ENCODE measurements at regions not wholly inside any gene's neighbourhood (a gene's known extent, or its start where the extent isn't known, plus 50 kb on each side); places are given as distances from the start of the nearest gene placed in this dataset.

DNA sequence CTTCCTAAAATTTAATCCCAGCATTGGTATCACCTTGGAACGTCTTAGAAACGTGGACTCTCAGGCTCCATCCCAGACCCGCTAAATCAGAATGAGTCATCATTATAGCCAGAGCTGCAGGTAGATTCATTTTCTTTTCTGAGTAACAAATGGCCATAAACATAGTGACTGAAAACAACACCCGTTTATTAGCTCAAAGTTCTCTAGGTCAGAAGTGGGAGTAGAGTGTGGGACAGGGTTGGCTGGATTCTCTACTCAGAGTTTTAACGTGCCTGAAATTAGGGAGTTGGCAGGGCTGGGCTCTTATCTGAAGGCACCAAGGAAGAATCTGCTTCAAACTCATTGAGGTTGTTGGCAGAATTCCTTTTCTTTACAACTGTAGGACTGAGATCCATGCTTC, 101.8 kb upstream of the C1QTNF7 start:
- no peaks in the 10 kb centered on the region for H3K36me3 ChIP-seq (ENCODE audit: control insufficient read depth, insufficient read depth, low read length)
- intact Hi-C loops (cut with micrococcal nuclease), result no loop called here

DNA sequence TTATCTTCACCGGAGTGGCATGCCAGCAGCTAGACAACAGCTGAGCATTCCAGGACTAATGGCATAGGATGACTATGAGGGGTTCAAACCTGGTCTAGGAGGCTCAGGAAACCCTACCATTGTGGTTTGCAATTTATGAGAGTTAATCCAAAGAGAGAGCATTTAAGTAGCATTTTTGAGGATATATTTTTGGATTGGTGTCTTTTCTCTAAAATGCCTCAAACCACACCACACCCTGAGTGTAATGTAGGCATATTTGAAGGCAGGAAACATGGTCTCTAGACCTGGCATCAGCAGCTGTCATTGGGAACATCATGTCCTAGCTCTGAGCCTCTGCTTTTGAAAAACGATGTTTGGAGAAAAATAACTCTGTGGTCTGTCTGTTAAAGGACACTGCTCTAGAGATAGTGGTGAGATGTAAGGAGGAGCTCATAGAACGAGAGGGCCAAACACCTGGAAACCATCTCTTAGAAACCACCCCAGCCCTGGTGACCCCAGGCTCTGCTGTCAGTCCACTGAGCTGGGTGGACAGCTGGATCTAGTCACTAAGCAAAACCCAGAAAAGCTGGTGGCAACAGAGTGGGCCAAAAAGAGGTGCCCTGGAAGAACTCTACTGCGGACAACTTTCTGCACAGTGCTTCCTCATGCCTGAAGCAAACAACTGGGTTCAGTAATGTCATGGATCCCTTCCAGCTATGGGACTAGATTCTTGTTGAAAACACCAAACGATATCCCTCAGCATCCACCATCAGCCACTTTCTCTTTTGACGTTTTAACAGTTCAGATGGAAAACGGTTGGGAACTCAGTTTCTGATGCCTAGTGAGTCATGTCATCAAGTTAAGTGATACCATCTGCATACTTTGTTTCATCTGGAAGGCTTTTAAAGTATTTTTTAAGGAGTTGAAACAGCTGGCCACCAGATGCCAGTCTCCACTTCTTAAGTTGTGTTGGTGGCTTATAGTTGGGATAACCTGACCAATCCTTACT, 100.2 kb upstream of the C1QTNF7 start:
- DNase-seq (no peak), ATAC-seq (no peak)
- H3K27ac ChIP-seq (ENCODE audit: low read length), result no peak overlapping the region
- Mint-ChIP-seq H3K4me1 (peaks cover 0 to 8% of the 10 kb centered on the region in 2 donors), H3K27ac (no peak overlapping the region), H3K36me3 (no peaks in the 10 kb centered on the region), H3K27me3 (ENCODE audit: low read depth in 2 of 2) (peaks cover 4 to 6% of the 10 kb centered on the region in 2 donors), H3K4me3 (no peak overlapping the region), H3K9me3 (no peaks in the 10 kb centered on the region)
- no peaks in the 10 kb centered on the region for H3K9me3 ChIP-seq (ENCODE audit: control insufficient read depth, insufficient read depth, low read length)
- H3K4me1 ChIP-seq (ENCODE audit: control insufficient read depth, insufficient read depth, low read length), result no peaks in the 10 kb centered on the region
- H3K27me3 ChIP-seq (ENCODE audit: control insufficient read depth, insufficient read depth, low read length), result no peaks in the 10 kb centered on the region
- 87% methylated on average over 7 of the region's 7 CpGs for WGBS (ENCODE audit: insufficient coverage)
- TF ChIP-seq, protein P1, sequence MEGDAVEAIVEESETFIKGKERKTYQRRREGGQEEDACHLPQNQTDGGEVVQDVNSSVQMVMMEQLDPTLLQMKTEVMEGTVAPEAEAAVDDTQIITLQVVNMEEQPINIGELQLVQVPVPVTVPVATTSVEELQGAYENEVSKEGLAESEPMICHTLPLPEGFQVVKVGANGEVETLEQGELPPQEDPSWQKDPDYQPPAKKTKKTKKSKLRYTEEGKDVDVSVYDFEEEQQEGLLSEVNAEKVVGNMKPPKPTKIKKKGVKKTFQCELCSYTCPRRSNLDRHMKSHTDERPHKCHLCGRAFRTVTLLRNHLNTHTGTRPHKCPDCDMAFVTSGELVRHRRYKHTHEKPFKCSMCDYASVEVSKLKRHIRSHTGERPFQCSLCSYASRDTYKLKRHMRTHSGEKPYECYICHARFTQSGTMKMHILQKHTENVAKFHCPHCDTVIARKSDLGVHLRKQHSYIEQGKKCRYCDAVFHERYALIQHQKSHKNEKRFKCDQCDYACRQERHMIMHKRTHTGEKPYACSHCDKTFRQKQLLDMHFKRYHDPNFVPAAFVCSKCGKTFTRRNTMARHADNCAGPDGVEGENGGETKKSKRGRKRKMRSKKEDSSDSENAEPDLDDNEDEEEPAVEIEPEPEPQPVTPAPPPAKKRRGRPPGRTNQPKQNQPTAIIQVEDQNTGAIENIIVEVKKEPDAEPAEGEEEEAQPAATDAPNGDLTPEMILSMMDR (IDR thresholded peaks at IDR 0.05), result no peak
- no peaks in the 10 kb centered on the region for H3K36me3 ChIP-seq (ENCODE audit: control insufficient read depth, insufficient read depth, low read length)
- no peak overlapping the region for H3K4me3 ChIP-seq (ENCODE audit: low read length)
- intact Hi-C loops (cut with micrococcal nuclease), result no loop called here

More for the DNA sequence above, 101.8 kb upstream of the C1QTNF7 start:
- Mint-ChIP-seq H3K4me1 (peaks cover 0 to 8% of the 10 kb centered on the region in 2 donors), H3K27me3 (ENCODE audit: low read depth in 2 of 2) (peaks cover 4 to 20% of the 10 kb centered on the region in 2 donors), H3K27ac (no peak overlapping the region), H3K36me3 (no peaks in the 10 kb centered on the region), H3K4me3 (no peak overlapping the region), H3K9me3 (no peaks in the 10 kb centered on the region)
- no peaks in the 10 kb centered on the region for H3K9me3 ChIP-seq (ENCODE audit: control insufficient read depth, insufficient read depth, low read length)
- H3K4me3 ChIP-seq (ENCODE audit: low read length), result no peak overlapping the region
- 75% methylated on average over 5 of the region's 5 CpGs for WGBS (ENCODE audit: insufficient coverage)
- ATAC-seq (no peak), DNase-seq (no peak)
- no peak overlapping the region for H3K27ac ChIP-seq (ENCODE audit: low read length)
- no peaks in the 10 kb centered on the region for H3K4me1 ChIP-seq (ENCODE audit: control insufficient read depth, insufficient read depth, low read length)
- no peaks in the 10 kb centered on the region for H3K27me3 ChIP-seq (ENCODE audit: control insufficient read depth, insufficient read depth, low read length)
- TF ChIP-seq, protein P1 (IDR thresholded peaks at IDR 0.05), result no peak

DNA sequence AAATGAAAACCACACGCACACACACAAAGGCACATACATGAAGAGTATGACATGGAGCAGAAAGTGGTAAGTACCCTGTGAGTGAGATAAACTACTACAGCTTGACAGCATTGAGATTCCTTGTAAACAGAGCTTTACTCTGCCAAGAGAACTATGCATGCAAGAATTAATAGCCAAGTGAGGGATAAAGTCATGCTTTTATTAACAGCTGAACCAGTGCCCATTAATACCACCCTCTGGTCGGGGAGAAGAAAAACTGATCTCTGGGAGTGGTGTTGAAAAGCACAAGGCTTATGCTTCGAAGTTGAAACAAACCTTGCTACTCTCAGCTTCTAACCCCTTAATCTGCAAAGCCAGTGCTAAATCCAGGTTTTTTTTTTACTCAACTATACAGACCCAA, 95.9 kb upstream of the C1QTNF7 start:
- no peaks in the 10 kb centered on the region for H3K9me3 Mint-ChIP-seq
- peaks cover 4 to 6% of the 10 kb centered on the region in 2 donors for H3K27me3 Mint-ChIP-seq (ENCODE audit: low read depth in 2 of 2)
- no peaks in the 10 kb centered on the region for H3K36me3 Mint-ChIP-seq
- ATAC-seq, result no peak
- Histone ChIP-seq H3K36me3 (ENCODE audit: control insufficient read depth, insufficient read depth, low read length) (no peaks in the 10 kb centered on the region), H3K4me3 (ENCODE audit: low read length) (no peak overlapping the region), H3K27ac (ENCODE audit: low read length) (no peak overlapping the region), H3K9me3 (ENCODE audit: control insufficient read depth, insufficient read depth, low read length) (no peaks in the 10 kb centered on the region), H3K4me1 (ENCODE audit: control insufficient read depth, insufficient read depth, low read length) (no peaks in the 10 kb centered on the region), H3K27me3 (ENCODE audit: control insufficient read depth, insufficient read depth, low read length) (no peaks in the 10 kb centered on the region)
- WGBS (ENCODE audit: insufficient coverage), result 90% methylated on average over 2 of the region's 3 CpGs
- intact Hi-C loops (cut with micrococcal nuclease), result no loop called here
- H3K4me1 Mint-ChIP-seq, result peaks cover 0 to 3% of the 10 kb centered on the region in 2 donors
- DNase-seq, result no peak
- TF ChIP-seq, protein P1 (IDR thresholded peaks at IDR 0.05), result no peak
- H3K4me3 Mint-ChIP-seq, result no peak overlapping the region
- no peak overlapping the region for H3K27ac Mint-ChIP-seq

Data from natural killer cell (primary cell).